HK-2 (cell line): ENCODE measurements at regions not wholly inside any gene's neighbourhood (a gene's known extent, or its start where the extent isn't known, plus 50 kb on each side); places are given as distances from the start of the nearest gene placed in this dataset.

Experiments
- DNase-seq: peaks from one replicate; pipeline ENCODE4 v3.0.0-alpha.2; 2018; ENCODE audit not compliant: unreplicated experiment

GRCh38 chr1:57637155-57637554 lies 213.3 kb upstream of the DAB1 start:
- DNase-seq: no peak

GRCh38 chr1:57633881-57634280 lies 210.0 kb upstream of the DAB1 start:
- no peak for DNase-seq

GRCh38 chr1:57633056-57633455 lies 209.2 kb upstream of the DAB1 start:
- DNase-seq: no peak

- no peak for DNase-seq
Observed at GRCh38 chr1:57632401-57632800, 208.5 kb upstream of the DAB1 start.

GRCh38 chr1:57627612-57628011 lies 203.8 kb upstream of the DAB1 start:
- no peak for DNase-seq

- no peak for DNase-seq
Observed at GRCh38 chr1:57623791-57624538, 200.1 kb upstream of the DAB1 start.

GRCh38 chr1:57623039-57623790 lies 199.4 kb upstream of the DAB1 start:
- no peak for DNase-seq

- DNase-seq: no peak
Observed at GRCh38 chr1:57621776-57622175, 197.9 kb upstream of the DAB1 start.

- no peak for DNase-seq
Observed at GRCh38 chr1:57620605-57621004, 196.7 kb upstream of the DAB1 start.

- DNase-seq: no peak
Observed at GRCh38 chr1:57616921-57617320, 193.1 kb upstream of the DAB1 start.

- no peak for DNase-seq
Observed at GRCh38 chr1:57615956-57616355, 192.1 kb upstream of the DAB1 start.

- DNase-seq: no peak
Observed at GRCh38 chr1:57612833-57613232, 189.0 kb upstream of the DAB1 start.

GRCh38 chr1:57605933-57606332 lies 182.1 kb upstream of the DAB1 start:
- no peak for DNase-seq

- DNase-seq: no peak
Observed at GRCh38 chr1:57603696-57604095, 179.8 kb upstream of the DAB1 start.

GRCh38 chr1:57600424-57600823 lies 176.6 kb upstream of the DAB1 start:
- no peak for DNase-seq

GRCh38 chr1:57599236-57599994 lies 175.6 kb upstream of the DAB1 start:
- no peak for DNase-seq

- DNase-seq: no peak
Observed at GRCh38 chr1:57597036-57597435, 173.2 kb upstream of the DAB1 start.

GRCh38 chr1:57594002-57594401 lies 170.1 kb upstream of the DAB1 start:
- no peak for DNase-seq

- DNase-seq: no peak
Observed at GRCh38 chr1:57591842-57592241, 168.0 kb upstream of the DAB1 start.

GRCh38 chr1:57590978-57591377 lies 167.1 kb upstream of the DAB1 start:
- no peak for DNase-seq

GRCh38 chr1:57586842-57587241 lies 163.0 kb upstream of the DAB1 start:
- DNase-seq: no peak

GRCh38 chr1:57578680-57579079 lies 154.8 kb upstream of the DAB1 start:
- no peak for DNase-seq

GRCh38 chr1:57578099-57578498 lies 154.2 kb upstream of the DAB1 start:
- DNase-seq: no peak
